Stromal cell of bone marrow (primary cell): ENCODE measurements at regions not wholly inside any gene's neighbourhood (a gene's known extent, or its start where the extent isn't known, plus 50 kb on each side); places are given as distances from the start of the nearest gene placed in this dataset.

Experiments used
- DNase-seq: peaks from one replicate; pipeline ENCODE4 v3.0.0-alpha.2; 2012; ENCODE audit warnings: low read depth

GRCh38 chr6:19035461-19036195 is 648.5 kb downstream of the RNF144B start:
- peak; percentile 4 for DNase-seq

- no peak for DNase-seq
Observed at GRCh38 chr6:19036196-19036555, 649.0 kb downstream of the RNF144B start.

GRCh38 chr6:19037607-19038006 is 650.5 kb downstream of the RNF144B start:
- DNase-seq = no peak

GRCh38 chr6:19039287-19039686 is 652.1 kb downstream of the RNF144B start:
- DNase-seq = no peak

- no peak for DNase-seq
Observed at GRCh38 chr6:19041906-19042305, 654.8 kb downstream of the RNF144B start.

GRCh38 chr6:19042420-19042819 is 655.3 kb downstream of the RNF144B start:
- no peak for DNase-seq

GRCh38 chr6:19050765-19051164 is 663.6 kb downstream of the RNF144B start:
- DNase-seq = no peak

GRCh38 chr6:19052219-19052618 is 665.1 kb downstream of the RNF144B start:
- DNase-seq = peak; percentile 11

DNA sequence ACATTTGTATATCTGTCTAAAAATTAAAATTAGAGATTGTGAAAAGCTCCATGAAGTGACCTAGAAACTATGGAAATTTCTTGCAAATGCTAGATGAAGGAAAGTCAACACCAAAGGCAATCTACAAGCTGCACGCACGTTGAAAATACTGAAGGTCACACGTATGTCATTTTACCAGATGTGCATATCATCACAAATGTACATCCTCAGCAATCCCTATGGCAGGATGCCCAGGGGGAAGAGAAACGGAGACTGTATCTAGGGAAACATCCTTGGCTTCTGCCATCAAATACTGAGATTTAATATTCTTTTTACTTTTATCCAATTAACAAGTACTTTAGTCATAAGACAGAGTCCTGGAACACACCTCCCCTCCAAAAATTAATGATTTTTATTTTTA is 672.0 kb downstream of the RNF144B start:
- DNase-seq = no peak

DNA sequence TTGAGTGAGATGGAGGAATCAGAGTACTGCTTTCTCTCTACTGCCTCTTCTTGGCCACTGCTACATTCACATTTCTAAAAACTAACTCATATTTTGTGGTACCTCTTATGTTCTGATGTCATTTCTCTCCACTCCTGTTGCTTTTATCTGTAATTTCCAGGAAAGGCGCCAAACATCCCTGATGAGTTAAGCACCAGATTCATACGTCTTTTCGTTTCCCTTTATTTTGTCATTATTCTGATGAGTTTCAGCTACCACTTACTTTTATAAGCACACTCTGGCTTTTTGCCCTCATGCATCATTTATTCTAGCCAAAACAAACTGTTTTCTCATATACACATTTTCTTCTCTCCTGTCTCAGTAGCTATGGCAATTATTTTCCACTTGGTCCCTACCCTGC is 680.0 kb downstream of the RNF144B start:
- DNase-seq = no peak

- no peak for DNase-seq
Observed at GRCh38 chr6:19070520-19070919, 683.4 kb downstream of the RNF144B start.

- no peak for DNase-seq
Observed at GRCh38 chr6:19083801-19084200, 696.7 kb downstream of the RNF144B start.

DNA sequence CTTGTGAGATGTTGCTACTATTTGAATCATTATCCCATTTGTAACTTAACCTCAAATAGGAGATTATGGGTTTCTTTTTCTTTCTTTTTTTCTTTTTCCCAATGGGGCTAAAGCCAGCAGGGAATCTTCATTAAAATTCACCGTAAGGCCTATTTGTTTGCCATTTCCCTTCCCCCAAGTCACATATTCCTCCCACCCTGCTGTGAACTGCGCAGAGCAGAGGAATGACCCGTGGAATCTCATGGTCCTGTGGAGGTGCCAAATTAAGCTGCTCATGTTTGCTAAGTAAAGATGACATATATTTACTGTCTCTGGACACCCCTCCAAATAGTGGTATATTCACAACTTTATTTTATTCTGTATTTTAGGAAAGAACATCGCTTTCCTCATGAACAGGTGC is 699.3 kb downstream of the RNF144B start:
- no peak for DNase-seq

DNA sequence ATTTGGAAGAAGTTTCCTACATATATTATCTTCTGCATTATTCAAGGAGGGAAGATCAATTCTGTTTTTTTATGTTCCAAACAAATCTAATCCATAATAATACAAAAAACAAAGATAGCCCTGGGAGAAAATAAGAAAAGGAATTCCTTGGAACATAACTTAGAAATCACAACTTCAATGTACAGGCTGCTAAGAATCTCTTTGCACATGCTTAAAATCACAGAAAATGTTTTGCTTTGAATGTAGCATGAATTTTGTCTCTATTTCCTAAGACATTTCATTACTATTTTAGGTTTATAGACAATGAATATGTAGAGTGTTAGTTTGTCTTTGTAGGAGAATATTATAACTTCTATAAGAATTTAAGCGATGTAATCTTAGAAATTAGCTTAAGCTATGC is 700.1 kb downstream of the RNF144B start:
- no peak for DNase-seq

DNA sequence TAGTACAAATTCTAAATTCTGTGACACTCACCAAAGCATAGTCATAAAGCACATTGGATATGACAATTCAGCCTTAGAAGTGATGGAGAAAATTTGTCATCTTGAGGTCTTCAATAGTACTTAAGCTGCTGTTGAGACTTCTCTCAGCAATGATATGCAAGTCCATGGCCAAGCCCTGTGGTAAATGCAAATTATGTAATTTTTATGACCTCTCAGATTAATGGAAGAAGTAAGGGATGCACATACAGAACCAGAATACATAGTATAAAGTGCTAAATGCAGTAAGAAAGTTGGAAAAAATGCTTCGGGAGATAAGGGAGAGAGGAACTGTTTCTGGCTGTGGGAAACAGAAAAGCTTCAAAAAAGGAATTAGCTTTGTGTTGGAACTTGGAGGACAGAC is 700.7 kb downstream of the RNF144B start:
- DNase-seq = no peak

DNA sequence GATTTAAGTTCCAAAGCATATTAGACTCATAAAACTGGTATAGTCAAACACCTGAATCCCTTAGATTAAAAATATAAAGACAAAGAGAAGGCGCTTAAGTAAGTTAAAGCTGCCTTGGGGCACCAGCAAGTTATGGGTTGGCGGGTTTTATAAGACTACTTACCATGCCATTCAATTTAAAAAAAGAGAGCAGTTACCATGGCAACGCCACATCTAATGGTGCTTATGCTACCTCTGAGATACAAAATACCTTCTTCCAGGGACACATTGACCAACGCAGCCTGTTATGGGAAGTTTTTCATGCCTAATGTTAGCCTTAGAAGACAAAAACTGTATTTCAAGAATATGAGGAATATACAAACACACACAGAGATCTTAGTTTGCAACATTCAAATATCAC is 713.6 kb downstream of the RNF144B start:
- DNase-seq = no peak

DNA sequence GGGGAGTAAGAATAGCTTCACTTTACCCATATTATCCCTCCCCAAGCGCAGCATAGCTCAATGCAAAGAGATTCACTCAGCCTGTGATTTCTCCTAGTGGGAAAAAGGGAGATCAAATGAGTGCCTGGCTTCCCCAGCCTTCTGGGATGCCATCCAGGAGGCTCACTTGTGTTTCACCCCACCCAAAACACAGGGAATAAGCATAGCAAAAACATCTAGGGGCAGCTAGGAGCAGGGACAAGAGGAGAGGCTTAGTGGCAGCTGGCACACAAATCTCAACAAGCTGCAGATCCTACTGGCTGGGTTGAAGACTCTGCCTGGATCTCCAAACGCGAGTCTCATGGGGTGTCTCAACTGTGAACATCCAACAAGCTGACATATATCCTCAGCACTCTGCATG is 715.8 kb downstream of the RNF144B start:
- DNase-seq = no peak

- DNase-seq = no peak
Observed at GRCh38 chr6:19107468-19107867, 720.3 kb downstream of the RNF144B start.

- no peak for DNase-seq
Observed at GRCh38 chr6:19121521-19121920, 715.6 kb upstream of the ID4 start.

- no peak for DNase-seq
Observed at GRCh38 chr6:19127081-19127480, 710.1 kb upstream of the ID4 start.

GRCh38 chr6:19128701-19129100 is 708.5 kb upstream of the ID4 start:
- no peak for DNase-seq

GRCh38 chr6:19135706-19136105 is 701.5 kb upstream of the ID4 start:
- no peak for DNase-seq

GRCh38 chr6:19137505-19137904 is 699.7 kb upstream of the ID4 start:
- no peak for DNase-seq

GRCh38 chr6:19142275-19142674 is 694.9 kb upstream of the ID4 start:
- DNase-seq = no peak

- no peak for DNase-seq
Observed at GRCh38 chr6:19150307-19150706, 686.9 kb upstream of the ID4 start.
